H1 (cell line): ENCODE measurements at regions not wholly inside any gene's neighbourhood (a gene's known extent, or its start where the extent isn't known, plus 50 kb on each side); places are given as distances from the start of the nearest gene placed in this dataset.

Experiments
- CHD1 ChIP-seq: IDR thresholded peaks from 2 replicates; pipeline ENCODE4 v1.6.1; 2012; ENCODE audit warnings: low read depth, low read length, improper control_type of control experiment
- NANOG ChIP-seq: IDR thresholded peaks from 2 replicates; pipeline ENCODE4 v1.6.1; 2011; ENCODE audit warnings: low read length, low read depth, mild to moderate bottlenecking, inconsistent platforms; ENCODE audit not compliant: insufficient read depth, poor library complexity, severe bottlenecking
- RBBP5 ChIP-seq: IDR thresholded peaks from 2 replicates; pipeline ENCODE4 v1.7.1; 2012; ENCODE audit warnings: low read depth, mild to moderate bottlenecking, inconsistent platforms, low read length, moderate library complexity, borderline replicate concordance
- SIN3A ChIP-seq, 2 experiments: IDR thresholded peaks in 1 of 2; conservative IDR thresholded peaks in 1 of 2; 2 replicates each; pipeline ENCODE4 v1.6.1; 2011 to 2012; ENCODE audit warnings: low read length in 2 of 2, improper control_type of control experiment in 1 of 2, low read depth in 1 of 2, mild to moderate bottlenecking in 1 of 2

- no peak for TF ChIP-seq CHD1
- no peak for TF ChIP-seq RBBP5
- TF ChIP-seq NANOG = no peak
- no peak for TF ChIP-seq SIN3A (conservative IDR thresholded peaks at IDR 0.05 in 1 of 2, IDR thresholded peaks at IDR 0.05 in 1 of 2; ENCODE audit: low read depth in 1 of 2, low read length in 2 of 2)
- TF ChIP-seq, all 59 proteins: peak for 0
Measured at GRCh38 chr3:13266005-13266404, 154.1 kb downstream of the NUP210 start (continued).
